ENCODE measurements at regions not wholly inside any gene's neighbourhood (a gene's known extent, or its start where the extent isn't known, plus 50 kb on each side); places are given as distances from the start of the nearest gene placed in this dataset.

- TF ChIP-seq CTCF (IDR thresholded peaks at IDR 0.05; ENCODE audit: low read depth, low read length, poor library complexity, severe bottlenecking) (no peak), EZH2phosphoT487 (IDR thresholded peaks at IDR 0.05; ENCODE audit: borderline replicate concordance, low read length) (no peak)
Observed at GRCh38 chr2:11989354-11989703, 242.9 kb downstream of the LPIN1 start.
